ENCODE measurements at regions not wholly inside any gene's neighbourhood (a gene's known extent, or its start where the extent isn't known, plus 50 kb on each side); places are given as distances from the start of the nearest gene placed in this dataset.

DNA sequence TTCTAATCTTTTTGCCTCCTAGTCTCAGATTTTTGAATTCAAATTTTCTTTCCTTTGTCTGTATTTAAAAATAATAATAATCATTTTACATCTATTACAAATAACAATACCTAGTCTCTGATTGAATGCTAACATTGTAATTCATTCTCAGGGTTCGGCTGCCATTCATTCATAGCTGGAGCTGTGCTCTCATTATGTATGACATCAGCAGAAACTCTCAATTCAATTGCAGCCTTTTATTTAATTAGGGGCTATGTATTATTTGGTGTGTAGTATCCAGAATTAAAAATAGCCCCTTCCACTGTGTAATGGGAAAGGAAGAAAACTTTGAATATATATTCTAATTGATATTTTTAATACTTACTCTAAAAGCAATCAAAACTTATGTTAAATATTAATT is 270.4 kb upstream of the MDFIC2 start:
- TF ChIP-seq, protein P1, sequence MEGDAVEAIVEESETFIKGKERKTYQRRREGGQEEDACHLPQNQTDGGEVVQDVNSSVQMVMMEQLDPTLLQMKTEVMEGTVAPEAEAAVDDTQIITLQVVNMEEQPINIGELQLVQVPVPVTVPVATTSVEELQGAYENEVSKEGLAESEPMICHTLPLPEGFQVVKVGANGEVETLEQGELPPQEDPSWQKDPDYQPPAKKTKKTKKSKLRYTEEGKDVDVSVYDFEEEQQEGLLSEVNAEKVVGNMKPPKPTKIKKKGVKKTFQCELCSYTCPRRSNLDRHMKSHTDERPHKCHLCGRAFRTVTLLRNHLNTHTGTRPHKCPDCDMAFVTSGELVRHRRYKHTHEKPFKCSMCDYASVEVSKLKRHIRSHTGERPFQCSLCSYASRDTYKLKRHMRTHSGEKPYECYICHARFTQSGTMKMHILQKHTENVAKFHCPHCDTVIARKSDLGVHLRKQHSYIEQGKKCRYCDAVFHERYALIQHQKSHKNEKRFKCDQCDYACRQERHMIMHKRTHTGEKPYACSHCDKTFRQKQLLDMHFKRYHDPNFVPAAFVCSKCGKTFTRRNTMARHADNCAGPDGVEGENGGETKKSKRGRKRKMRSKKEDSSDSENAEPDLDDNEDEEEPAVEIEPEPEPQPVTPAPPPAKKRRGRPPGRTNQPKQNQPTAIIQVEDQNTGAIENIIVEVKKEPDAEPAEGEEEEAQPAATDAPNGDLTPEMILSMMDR (IDR thresholded peaks at IDR 0.05), result no peak
- TF ChIP-seq POLR2A (IDR thresholded peaks at IDR 0.05), result no peak
